ENCODE measurements at regions not wholly inside any gene's neighbourhood (a gene's known extent, or its start where the extent isn't known, plus 50 kb on each side); places are given as distances from the start of the nearest gene placed in this dataset.

DNA sequence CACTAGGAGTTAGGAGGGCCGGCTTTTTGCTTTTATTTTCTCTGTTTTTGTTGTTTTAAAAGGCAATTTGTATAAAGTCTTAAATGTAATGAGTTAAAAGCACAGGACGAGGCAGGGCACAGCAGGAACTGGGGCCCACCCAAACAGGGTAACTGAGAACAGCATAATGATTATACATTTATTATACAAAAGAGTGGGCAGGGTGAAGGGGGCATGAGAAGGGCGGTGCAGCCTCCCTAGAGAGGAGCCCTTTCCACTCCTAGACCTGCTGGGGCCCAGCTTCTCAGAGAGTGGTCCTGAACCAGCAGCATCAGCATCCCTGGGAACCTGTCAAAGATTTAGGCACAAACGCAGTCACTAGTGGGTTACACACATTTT, 438.0 kb downstream of the AGTPBP1 start (continued):
- no peak for TF ChIP-seq PRPF4 (IDR thresholded peaks at IDR 0.05; ENCODE audit: insufficient read depth, low read depth, low read length, poor library complexity, severe bottlenecking)
- TF ChIP-seq, protein P1, sequence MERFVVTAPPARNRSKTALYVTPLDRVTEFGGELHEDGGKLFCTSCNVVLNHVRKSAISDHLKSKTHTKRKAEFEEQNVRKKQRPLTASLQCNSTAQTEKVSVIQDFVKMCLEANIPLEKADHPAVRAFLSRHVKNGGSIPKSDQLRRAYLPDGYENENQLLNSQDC (CRISPR knock-in tag; IDR thresholded peaks at IDR 0.05): no peak

GRCh38 chr9:85302938-85303756, 438.6 kb downstream of the AGTPBP1 start:
- no TSS peak for BruUV-seq (replicated peaks)
- ATAC-seq: no peak
- H3K9ac ChIP-seq (ENCODE audit: insufficient read depth in 1 of 2, low read depth in 2 of 2, low read length in 2 of 2): no peak overlapping the region
- 2% methylated on average over 7 of the region's 7 CpGs for WGBS (ENCODE audit: insufficient coverage, low coverage, missing lambda C conversion rate)
- H4K20me1 ChIP-seq (replicated peaks; ENCODE audit: control insufficient read depth, insufficient read depth, low read length): no peaks in the 10 kb centered on the region
- TF ChIP-seq POLR2A (conservative IDR thresholded peaks at IDR 0.05) (no peak), BRCA1 (IDR thresholded peaks at IDR 0.05) (no peak), BRCA1 (CRISPR knock-in tag; IDR thresholded peaks at IDR 0.05) (no peak)
- H3K4me1 ChIP-seq (replicated peaks in 1 of 2; ENCODE audit: control insufficient read depth in 2 of 2, insufficient read depth in 2 of 2, low read length in 2 of 2): no peaks in the 10 kb centered on the region
- ChIA-PET CTCF (ENCODE audit: low intra/inter-chr PET ratio) (no interaction called here), POLR2A (no interaction called here)
- no peak for DNase-seq (ENCODE audit: extremely low read depth in 1 of 4, low spot score in 3 of 4)
- no peak overlapping the region for H3K4me2 ChIP-seq (ENCODE audit: insufficient read depth, low read length)
- no peak overlapping the region for H3K4me3 ChIP-seq
- no peaks in the 10 kb centered on the region for H3K79me2 ChIP-seq (ENCODE audit: control insufficient read depth, insufficient read depth, low read length)
- no peaks in the 10 kb centered on the region for H3K9me3 ChIP-seq (replicated peaks; ENCODE audit: control insufficient read depth, insufficient read depth, low read depth, low read length)
- no peaks in the 10 kb centered on the region for H3K9me1 ChIP-seq (ENCODE audit: control insufficient read depth, insufficient read depth, low read length)
- H3K36me3 ChIP-seq (ENCODE audit: control insufficient read depth, insufficient read depth, low read length): no peaks in the 10 kb centered on the region
- H2AFZ ChIP-seq (ENCODE audit: low read depth, low read length): no peak overlapping the region
- intact Hi-C loops (cut with micrococcal nuclease) (no loop called here), in situ Hi-C loops (cut with MboI) (no loop called here)
- FAIRE-seq: no peak
- no peak overlapping the region for H3K27ac ChIP-seq (ENCODE audit: extremely low read depth, low read depth, low read length)
- no peaks in the 10 kb centered on the region for H3K27me3 ChIP-seq (ENCODE audit: control insufficient read depth in 2 of 2, insufficient read depth in 2 of 2, low read length in 2 of 2)
